ENCODE measurements at regions not wholly inside any gene's neighbourhood (a gene's known extent, or its start where the extent isn't known, plus 50 kb on each side); places are given as distances from the start of the nearest gene placed in this dataset.
"Not testable (repeated sequence)": the region's sequence is repeated elsewhere in the genome, so short reads cannot be mapped to it uniquely, and the experiment has no call there.

DNA sequence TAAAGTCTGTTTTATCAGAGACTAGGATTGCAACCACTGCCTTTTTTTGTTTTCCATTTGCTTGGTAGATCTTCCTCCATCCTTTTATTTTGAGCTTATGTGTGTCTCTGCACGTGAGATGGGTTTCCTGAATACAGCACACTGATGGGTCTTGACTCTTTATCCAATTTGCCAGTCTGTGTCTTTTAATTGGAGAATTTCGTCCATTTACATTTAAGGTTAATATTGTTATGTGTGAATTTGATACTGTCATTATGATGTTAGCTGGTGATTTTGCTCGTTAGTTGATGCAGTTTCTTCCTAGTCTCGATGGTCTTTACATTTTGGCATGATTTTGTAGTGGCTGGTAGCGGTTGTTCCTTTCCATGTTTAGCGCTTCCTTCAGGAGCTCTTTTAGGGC is 99.5 kb upstream of the CPHXL start:
- TF ChIP-seq, protein P1, sequence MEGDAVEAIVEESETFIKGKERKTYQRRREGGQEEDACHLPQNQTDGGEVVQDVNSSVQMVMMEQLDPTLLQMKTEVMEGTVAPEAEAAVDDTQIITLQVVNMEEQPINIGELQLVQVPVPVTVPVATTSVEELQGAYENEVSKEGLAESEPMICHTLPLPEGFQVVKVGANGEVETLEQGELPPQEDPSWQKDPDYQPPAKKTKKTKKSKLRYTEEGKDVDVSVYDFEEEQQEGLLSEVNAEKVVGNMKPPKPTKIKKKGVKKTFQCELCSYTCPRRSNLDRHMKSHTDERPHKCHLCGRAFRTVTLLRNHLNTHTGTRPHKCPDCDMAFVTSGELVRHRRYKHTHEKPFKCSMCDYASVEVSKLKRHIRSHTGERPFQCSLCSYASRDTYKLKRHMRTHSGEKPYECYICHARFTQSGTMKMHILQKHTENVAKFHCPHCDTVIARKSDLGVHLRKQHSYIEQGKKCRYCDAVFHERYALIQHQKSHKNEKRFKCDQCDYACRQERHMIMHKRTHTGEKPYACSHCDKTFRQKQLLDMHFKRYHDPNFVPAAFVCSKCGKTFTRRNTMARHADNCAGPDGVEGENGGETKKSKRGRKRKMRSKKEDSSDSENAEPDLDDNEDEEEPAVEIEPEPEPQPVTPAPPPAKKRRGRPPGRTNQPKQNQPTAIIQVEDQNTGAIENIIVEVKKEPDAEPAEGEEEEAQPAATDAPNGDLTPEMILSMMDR (IDR thresholded peaks at IDR 0.05; ENCODE audit: low read depth, low read length), result not testable (repeated sequence)
- TF ChIP-seq POLR2A (IDR thresholded peaks at IDR 0.05; ENCODE audit: extremely low read depth, insufficient read length), result not testable (repeated sequence)
- TF ChIP-seq, protein P2, sequence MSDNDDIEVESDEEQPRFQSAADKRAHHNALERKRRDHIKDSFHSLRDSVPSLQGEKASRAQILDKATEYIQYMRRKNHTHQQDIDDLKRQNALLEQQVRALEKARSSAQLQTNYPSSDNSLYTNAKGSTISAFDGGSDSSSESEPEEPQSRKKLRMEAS (IDR thresholded peaks at IDR 0.05; ENCODE audit: low read depth, low read length), result not testable (repeated sequence)

Measured in NB4 (cell line).